ENCODE measurements at regions not wholly inside any gene's neighbourhood (a gene's known extent, or its start where the extent isn't known, plus 50 kb on each side); places are given as distances from the start of the nearest gene placed in this dataset.

DNA sequence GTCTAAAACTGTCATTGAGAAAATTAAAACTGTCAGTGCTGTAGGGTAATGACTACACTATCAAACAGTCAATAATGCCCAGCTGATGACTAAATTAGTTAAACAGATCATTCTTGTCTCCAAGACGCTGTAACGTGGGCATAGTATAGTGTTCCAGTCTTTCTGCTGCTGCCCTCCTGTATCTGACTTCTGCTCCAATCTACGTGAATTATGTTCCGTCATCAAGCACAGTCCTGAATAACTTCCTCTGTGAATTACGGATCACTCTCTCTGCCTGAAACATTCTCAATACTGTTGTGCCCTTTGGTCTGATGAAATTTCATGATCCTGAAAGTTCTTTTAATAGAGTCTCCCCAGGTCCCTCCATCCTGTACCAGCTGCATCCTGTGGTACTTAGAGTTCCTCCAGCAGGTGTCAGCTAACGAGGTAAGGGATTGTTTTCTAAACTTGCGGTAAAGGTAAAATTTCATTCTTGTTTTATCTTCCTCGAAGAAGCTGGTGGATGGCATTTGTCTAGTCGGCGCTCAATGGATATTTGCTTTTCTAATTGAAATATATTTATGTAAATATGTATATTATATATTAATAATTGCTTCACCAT is 393.5 kb upstream of the ADARB2 start:
- TF ChIP-seq POLR2A (IDR thresholded peaks at IDR 0.05) = no peak
- TF ChIP-seq CTCF (IDR thresholded peaks at IDR 0.05) = no peak
- TF ChIP-seq EP300 (IDR thresholded peaks at IDR 0.05) = no peak
